Heart left ventricle (tissue), 13 donors: ENCODE measurements at regions not wholly inside any gene's neighbourhood (a gene's known extent, or its start where the extent isn't known, plus 50 kb on each side); places are given as distances from the start of the nearest gene placed in this dataset.

Experiments used
- POLR2A ChIP-seq, 2 donors: fragments of 450-650 bp; IDR thresholded peaks; one replicate each; pipeline ENCODE4 v1.6.1; 2017; ENCODE audit warnings: antibody characterized with exemption in 2 of 2, mild to moderate bottlenecking in 2 of 2, moderate library complexity in 2 of 2
- TF ChIP-seq, protein P1 (sequence below), 12 donors: fragments of 200-600 bp; sonication (generic) in 4 of 12; IDR thresholded peaks; one replicate each; pipeline versions ENCODE4 v1.5.0 to v1.8.0; 2018 to 2022; ENCODE audit warnings: antibody characterized with exemption in 12 of 12, mild to moderate bottlenecking in 5 of 12
- donor health status: ischemic (EF 13 %, LVEDD 7.1; RV severe dilation, severe dysfunction).
- donor health status: DM: no; HTN: yes; CAD: no.
- donor health status: DM: no; HTN: no; CAD: no.
- donor health status: ischemic (EF 25% LVEDD 6.9; RV normal size, moderate dysfunction).
- donor health status: ischemic (EF 25% LVEDD 5.7; RV mildly dilated, moderate dysfunction).
- donor health status: ischemic (EF 35%, LVEDD 5.7; RV mildly dilated, moderate dysfunction).
- donor health status: nonischemic (EF 11% LVEDD 7.7; RV severe dilation, severe dysfunction).
- donor health status: DM: yes; HTN: yes; CAD: no.
- donor health status: PGD.
- donor health status: ischemic (EF 29% LVEDD 5.4; RV normal size, mild dysfunction).
- donor health status: nonischemic (EF 23%, LVEDD 6.1; RV moderate dilation, normal function).

DNA sequence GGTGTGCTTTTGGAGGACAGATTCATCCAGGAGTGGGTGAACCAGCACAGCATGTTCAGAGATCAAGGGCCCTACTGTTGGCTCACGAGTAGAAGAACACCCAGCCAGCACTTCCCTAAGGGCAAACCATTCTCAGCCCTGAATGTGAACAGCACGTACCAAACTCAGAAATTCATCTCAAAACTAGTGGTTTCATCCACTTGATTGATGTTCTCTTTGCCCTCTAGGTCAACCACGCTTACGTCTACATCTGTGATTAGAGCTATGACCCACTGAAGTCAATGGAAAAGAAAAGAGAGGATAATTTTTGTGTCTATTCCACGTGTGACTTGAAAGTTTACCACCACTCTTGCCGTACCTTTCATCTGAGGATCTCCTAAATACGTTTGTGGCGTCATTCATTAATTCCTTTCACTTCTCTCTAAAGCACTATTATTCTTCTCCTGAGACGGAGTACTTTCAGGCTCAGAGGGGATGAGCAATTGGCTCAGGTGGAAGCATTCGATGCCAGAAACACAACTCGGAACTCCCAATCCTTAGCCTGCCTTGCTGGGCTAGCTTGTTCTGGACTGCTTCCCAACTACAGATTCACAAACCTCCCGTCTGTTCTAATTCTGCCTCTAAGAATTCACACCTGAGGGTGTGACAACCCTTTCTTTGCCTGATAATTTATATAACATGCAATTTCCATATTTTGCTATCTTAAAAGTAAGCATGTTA, 57.3 kb upstream of the HIVEP3 start:
- TF ChIP-seq POLR2A (IDR thresholded peaks at IDR 0.05), result no peak
- TF ChIP-seq, protein P1, sequence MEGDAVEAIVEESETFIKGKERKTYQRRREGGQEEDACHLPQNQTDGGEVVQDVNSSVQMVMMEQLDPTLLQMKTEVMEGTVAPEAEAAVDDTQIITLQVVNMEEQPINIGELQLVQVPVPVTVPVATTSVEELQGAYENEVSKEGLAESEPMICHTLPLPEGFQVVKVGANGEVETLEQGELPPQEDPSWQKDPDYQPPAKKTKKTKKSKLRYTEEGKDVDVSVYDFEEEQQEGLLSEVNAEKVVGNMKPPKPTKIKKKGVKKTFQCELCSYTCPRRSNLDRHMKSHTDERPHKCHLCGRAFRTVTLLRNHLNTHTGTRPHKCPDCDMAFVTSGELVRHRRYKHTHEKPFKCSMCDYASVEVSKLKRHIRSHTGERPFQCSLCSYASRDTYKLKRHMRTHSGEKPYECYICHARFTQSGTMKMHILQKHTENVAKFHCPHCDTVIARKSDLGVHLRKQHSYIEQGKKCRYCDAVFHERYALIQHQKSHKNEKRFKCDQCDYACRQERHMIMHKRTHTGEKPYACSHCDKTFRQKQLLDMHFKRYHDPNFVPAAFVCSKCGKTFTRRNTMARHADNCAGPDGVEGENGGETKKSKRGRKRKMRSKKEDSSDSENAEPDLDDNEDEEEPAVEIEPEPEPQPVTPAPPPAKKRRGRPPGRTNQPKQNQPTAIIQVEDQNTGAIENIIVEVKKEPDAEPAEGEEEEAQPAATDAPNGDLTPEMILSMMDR (IDR thresholded peaks at IDR 0.05), result no peak
